ENCODE measurements at regions not wholly inside any gene's neighbourhood (a gene's known extent, or its start where the extent isn't known, plus 50 kb on each side); places are given as distances from the start of the nearest gene placed in this dataset.
"Not testable (repeated sequence)": the region's sequence is repeated elsewhere in the genome, so short reads cannot be mapped to it uniquely, and the experiment has no call there.

DNA sequence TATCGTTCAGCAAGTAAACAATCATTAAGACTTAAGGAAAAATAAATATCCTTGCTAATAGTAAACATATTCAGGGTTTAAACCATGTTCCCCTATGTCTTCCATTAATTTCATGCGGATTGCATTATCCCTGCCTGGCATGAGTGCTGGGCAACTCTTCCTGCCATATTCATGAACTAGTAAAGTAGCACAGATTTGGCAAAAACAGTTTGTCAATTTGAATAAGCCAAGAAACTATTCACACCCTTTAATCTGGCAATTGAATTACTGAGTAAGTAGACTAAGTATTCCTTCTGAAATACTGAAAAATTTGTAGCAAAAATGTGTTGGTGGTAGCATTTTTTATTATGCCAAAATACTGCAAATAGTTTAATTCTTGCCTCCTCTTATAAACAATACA lies 512.0 kb downstream of the NLGN4X start:
- Histone ChIP-seq H3K27ac (no peak overlapping the region), H3K9me3 (peaks cover 12% of the 10 kb centered on the region), H4K20me1 (no peaks in the 10 kb centered on the region), H3K4me3 (no peak overlapping the region), H3K4me1 (no peaks in the 10 kb centered on the region), H3K4me2 (no peak overlapping the region), H3K27me3 (no peaks in the 10 kb centered on the region), H3K36me3 (no peaks in the 10 kb centered on the region), H3K9ac (no peak overlapping the region)
- TF ChIP-seq Cebpa-rat (IDR thresholded peaks at IDR 0.05) = no peak

DNA sequence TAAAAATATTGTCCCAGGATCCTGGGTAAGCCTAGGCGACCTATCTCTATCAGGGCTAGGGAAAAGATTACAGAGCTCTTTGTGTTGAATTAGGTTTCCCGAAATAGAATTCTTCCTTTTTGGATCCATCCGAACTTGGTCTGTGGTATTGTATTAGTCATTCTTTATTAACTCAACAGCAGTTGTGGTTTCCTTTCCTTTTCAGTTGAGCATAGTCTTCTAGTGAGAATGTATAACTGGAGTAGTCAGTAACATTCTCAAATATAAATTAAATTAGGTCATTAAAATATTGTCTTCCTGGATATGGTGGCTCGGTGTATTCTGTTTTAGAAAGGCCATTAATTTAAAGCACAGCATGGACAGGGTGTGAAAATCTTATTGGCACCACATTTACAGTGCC lies 520.4 kb downstream of the NLGN4X start:
- TF ChIP-seq Cebpa-rat (IDR thresholded peaks at IDR 0.05) = no peak
- Histone ChIP-seq H3K27me3 (no peaks in the 10 kb centered on the region), H3K9me3 (peaks cover 9% of the 10 kb centered on the region; the same call in 1 of the 2 replicates), H3K4me3 (no peak overlapping the region), H3K9ac (no peak overlapping the region), H3K4me1 (peaks cover 9% of the 10 kb centered on the region; the same call in 1 of the 2 replicates), H3K36me3 (no peaks in the 10 kb centered on the region), H4K20me1 (no peaks in the 10 kb centered on the region), H3K4me2 (no peak overlapping the region), H3K27ac (no peak overlapping the region)

DNA sequence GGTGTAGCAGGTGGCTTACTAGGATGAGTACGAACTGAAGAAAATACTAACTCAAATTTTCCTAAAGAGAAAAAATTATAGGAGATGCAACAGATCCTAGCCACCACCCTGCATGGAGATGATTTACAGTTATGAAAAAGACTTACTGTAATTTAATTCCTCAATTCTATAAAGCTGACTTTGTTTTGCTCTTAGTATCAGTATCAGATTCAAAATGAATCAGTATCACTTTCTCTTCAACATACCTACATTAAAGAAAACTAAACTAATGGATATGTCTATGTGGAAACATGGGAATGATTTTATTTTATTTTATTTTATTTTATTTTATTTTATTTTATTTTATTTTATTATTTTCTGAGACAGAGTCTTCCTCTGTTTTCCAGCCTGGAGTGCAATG lies 525.8 kb downstream of the NLGN4X start:
- Histone ChIP-seq H3K4me2 (no peak overlapping the region), H3K9me3 (no peaks in the 10 kb centered on the region), H3K36me3 (no peaks in the 10 kb centered on the region), H4K20me1 (no peaks in the 10 kb centered on the region), H3K4me3 (no peak overlapping the region), H3K27me3 (no peaks in the 10 kb centered on the region), H3K4me1 (peaks cover 10% of the 10 kb centered on the region), H3K9ac (no peak overlapping the region), H3K27ac (no peak overlapping the region)
- no peak for TF ChIP-seq Cebpa-rat (IDR thresholded peaks at IDR 0.05)

DNA sequence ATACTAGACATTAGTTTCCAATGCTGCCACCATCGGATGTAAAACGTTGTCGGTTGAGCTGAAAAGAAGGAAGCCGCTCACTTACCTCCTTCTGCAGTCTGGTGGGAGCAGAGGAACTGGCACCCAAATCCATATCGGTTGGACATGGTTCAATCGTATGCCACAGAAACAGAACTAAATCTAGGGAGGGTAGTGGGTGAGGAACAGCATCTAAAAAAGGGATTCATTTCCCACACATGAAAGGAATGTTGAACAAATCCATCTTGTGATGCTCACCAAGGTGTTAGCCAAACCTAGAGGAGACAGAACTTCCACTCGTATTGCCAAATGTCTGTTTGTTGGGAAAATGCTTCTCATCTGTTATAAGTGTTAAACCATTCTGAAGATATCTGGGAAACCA lies 532.7 kb downstream of the NLGN4X start:
- Histone ChIP-seq H4K20me1 (no peaks in the 10 kb centered on the region), H3K4me2 (no peak overlapping the region), H3K9ac (no peak overlapping the region), H3K4me3 (no peak overlapping the region), H3K9me3 (no peaks in the 10 kb centered on the region), H3K27ac (no peak overlapping the region), H3K36me3 (no peaks in the 10 kb centered on the region), H3K27me3 (no peaks in the 10 kb centered on the region), H3K4me1 (peaks cover 9% of the 10 kb centered on the region)
- no peak for TF ChIP-seq Cebpa-rat (IDR thresholded peaks at IDR 0.05)

DNA sequence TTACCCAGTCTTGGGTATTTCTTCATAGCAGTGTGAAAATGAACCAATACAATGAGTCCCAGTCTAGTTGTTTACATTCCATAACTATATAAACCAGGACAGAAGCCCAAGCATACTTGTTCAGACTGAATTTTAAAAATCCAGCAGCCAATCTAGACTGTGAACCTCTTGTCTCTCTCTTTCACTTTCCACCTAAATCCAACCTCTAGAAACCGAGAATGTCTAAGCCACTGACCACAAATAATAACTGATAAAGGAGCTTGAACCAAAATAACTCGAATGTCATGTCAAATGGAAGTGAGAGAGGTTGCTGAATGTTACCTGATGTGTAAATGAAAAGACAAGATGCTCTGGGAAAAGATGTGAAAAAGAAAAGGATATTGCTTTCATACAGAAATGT lies 544.7 kb downstream of the NLGN4X start:
- Histone ChIP-seq H4K20me1 (no peaks in the 10 kb centered on the region), H3K9ac (no peak overlapping the region), H3K36me3 (no peaks in the 10 kb centered on the region), H3K9me3 (no peaks in the 10 kb centered on the region), H3K4me1 (peaks cover 9% of the 10 kb centered on the region), H3K4me3 (no peak overlapping the region), H3K27me3 (no peaks in the 10 kb centered on the region), H3K4me2 (no peak overlapping the region), H3K27ac (no peak overlapping the region)
- no peak for TF ChIP-seq Cebpa-rat (IDR thresholded peaks at IDR 0.05)

DNA sequence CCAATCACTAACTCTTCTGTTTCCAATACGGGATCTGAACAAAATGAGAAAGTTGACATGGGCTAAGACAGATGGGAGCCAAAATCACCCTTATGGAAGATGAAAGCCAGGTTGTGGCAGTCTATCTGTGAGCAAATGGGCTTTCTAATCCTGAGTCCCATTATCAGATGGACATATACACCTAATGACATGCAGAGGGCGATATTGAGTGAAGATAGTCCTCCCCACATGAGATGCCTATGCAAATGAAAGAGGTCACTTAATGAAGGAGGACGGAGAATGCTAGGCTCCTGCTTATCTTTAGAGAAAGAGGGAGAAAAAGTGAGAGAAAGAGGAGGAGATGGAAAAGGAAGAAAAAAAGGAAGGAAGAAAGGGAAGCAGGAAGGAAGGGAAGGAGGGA lies 547.5 kb downstream of the NLGN4X start:
- H3K9me3 ChIP-seq = no peaks in the 10 kb centered on the region
- no peaks in the 10 kb centered on the region for H3K36me3 ChIP-seq
- no peaks in the 10 kb centered on the region for H4K20me1 ChIP-seq
- H3K4me1 ChIP-seq = peaks cover 9% of the 10 kb centered on the region
- no peak overlapping the region for H3K27ac ChIP-seq
- TF ChIP-seq Cebpa-rat (IDR thresholded peaks at IDR 0.05) = no peak
- no peaks in the 10 kb centered on the region for H3K27me3 ChIP-seq
- H3K9ac ChIP-seq = no peak overlapping the region
- no peak overlapping the region for H3K4me3 ChIP-seq
- H3K4me2 ChIP-seq = no peak overlapping the region

DNA sequence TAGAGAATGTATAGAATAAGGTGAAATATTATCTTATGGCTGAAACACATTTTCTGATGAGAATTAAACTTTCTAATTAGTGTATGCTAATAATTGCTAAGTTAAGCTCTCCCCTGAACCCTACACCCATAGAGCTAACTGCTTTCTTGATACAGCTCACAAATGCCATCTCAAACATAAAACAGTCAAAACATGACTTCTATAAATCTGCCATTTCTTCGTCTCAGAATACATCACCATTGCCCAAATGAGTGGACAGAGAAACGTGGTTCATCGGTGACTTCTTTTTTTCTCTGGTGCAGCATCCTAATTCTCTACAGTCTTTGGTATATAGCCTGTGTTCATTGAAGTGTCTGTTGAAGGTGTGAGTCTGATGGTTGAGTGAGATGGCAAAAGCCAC lies 554.6 kb downstream of the NLGN4X start:
- Histone ChIP-seq H4K20me1 (no peaks in the 10 kb centered on the region), H3K27me3 (no peaks in the 10 kb centered on the region), H3K27ac (no peak overlapping the region), H3K4me1 (no peaks in the 10 kb centered on the region), H3K4me2 (no peak overlapping the region), H3K9me3 (no peaks in the 10 kb centered on the region), H3K36me3 (no peaks in the 10 kb centered on the region), H3K4me3 (no peak overlapping the region), H3K9ac (no peak overlapping the region)
- TF ChIP-seq Cebpa-rat (IDR thresholded peaks at IDR 0.05) = no peak

DNA sequence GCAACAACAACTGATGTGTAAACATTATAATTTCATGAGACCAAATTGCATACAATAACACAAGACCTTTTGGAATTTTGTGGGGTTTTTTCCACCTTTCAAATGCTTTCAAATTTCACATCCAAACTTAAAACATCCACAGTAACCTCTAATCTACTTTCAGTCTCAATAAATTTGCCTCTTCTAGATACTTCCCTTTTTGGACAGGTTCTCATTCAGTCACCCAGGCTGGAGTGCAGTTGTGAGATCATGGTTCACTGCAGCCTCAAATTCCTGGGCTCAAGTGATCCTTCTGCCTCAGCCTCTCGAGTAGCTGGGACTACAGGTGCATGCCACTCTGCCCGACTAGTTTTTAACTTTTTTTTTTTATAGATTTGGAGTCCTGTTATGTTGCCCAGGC lies 556.6 kb downstream of the NLGN4X start:
- Histone ChIP-seq H3K4me1 (no peaks in the 10 kb centered on the region), H3K4me2 (no peak overlapping the region), H3K36me3 (no peaks in the 10 kb centered on the region), H4K20me1 (no peaks in the 10 kb centered on the region), H3K9ac (no peak overlapping the region), H3K27ac (no peak overlapping the region), H3K4me3 (no peak overlapping the region), H3K27me3 (no peaks in the 10 kb centered on the region), H3K9me3 (no peaks in the 10 kb centered on the region)
- TF ChIP-seq Cebpa-rat (IDR thresholded peaks at IDR 0.05) = no peak

DNA sequence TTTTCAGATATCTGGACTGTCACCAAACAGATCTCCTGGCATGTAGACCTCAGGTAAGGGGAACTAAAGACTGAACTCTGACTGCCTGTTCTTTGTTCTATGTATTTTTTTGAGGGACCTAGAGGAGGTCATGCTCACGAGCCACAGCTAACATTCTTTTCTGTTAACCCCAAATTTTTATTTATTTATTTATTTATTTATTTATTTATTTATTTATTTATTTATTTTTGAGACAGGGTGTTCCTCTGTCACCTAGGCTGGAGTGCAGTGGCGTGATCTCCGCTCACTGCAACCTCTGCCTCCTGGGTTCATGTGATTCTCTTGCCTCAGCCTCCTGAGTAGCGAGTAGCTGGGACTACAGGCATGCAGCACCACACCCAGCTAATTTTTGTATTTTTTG lies 562.0 kb downstream of the NLGN4X start:
- not testable (repeated sequence) for H3K4me3 ChIP-seq, H3K36me3 ChIP-seq, H3K4me1 ChIP-seq, H4K20me1 ChIP-seq, H3K4me2 ChIP-seq, H3K9ac ChIP-seq, H3K27ac ChIP-seq, H3K9me3 ChIP-seq, H3K27me3 ChIP-seq

DNA sequence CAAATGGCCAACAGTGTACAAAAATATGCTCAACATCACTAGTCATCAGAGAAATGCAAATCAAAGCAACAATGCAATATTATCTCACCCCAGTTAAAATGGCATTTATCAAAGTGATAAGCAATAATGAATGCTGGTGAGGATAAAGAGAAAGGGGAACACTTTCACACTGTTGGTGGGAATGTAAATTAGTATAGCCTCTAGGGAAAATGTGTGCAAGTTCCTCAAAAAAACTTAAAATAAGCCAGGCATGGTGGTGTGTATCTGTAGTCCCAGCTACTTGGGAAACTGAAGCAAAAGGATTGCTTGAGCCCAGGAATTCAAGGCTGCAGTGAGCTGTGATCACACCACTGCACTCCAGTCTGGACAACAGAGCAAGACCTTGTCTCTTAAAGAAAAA lies 572.1 kb downstream of the NLGN4X start:
- Histone ChIP-seq H3K4me3 (no peak overlapping the region), H3K4me1 (peaks cover 11% of the 10 kb centered on the region), H3K9me3 (peaks cover 9% of the 10 kb centered on the region), H4K20me1 (no peaks in the 10 kb centered on the region), H3K27ac (no peak overlapping the region), H3K27me3 (no peaks in the 10 kb centered on the region), H3K4me2 (peak overlapping the region; percentile 30; the same call in 1 of the 2 replicates), H3K9ac (no peak overlapping the region), H3K36me3 (no peaks in the 10 kb centered on the region)
- TF ChIP-seq Cebpa-rat (IDR thresholded peaks at IDR 0.05) = no peak

DNA sequence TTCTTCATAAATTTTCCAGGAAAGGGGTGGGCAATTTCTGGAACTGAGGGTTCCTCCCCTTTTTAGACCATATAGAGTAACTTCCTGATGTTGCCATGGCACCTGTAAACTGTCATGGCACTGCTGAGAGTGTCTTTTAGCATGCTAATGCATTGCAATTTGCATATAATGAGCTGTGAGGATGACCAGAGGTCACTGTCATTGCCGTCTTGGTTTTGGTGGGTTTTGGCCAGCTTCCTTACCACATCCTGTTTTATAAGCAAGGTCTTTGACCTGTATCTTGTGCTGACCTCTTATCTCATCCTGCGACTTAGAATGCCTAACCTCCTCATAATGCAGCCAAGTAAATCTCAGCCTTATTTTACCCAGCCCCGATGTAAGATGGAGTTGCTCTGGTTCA lies 577.8 kb downstream of the NLGN4X start:
- Histone ChIP-seq H4K20me1 (no peaks in the 10 kb centered on the region), H3K27ac (no peak overlapping the region), H3K36me3 (no peaks in the 10 kb centered on the region), H3K4me2 (no peak overlapping the region), H3K4me3 (no peak overlapping the region), H3K9me3 (peaks cover 9% of the 10 kb centered on the region), H3K9ac (no peak overlapping the region), H3K4me1 (peaks cover 23% of the 10 kb centered on the region), H3K27me3 (no peaks in the 10 kb centered on the region)
- no peak for TF ChIP-seq Cebpa-rat (IDR thresholded peaks at IDR 0.05)
